B cell (primary cell): ENCODE measurements at regions not wholly inside any gene's neighbourhood (a gene's known extent, or its start where the extent isn't known, plus 50 kb on each side); places are given as distances from the start of the nearest gene placed in this dataset.

Experiments
- ATAC-seq: fragments of 200-7000 bp; cut with Tn5 transposase; one replicate; pipeline ENCODE4 v1.10.0; 2021; ENCODE audit warnings: low read depth, mild to moderate bottlenecking, moderate number of reproducible peaks, moderate library complexity
- CTCF ChIA-PET: fragments of 350-600 bp; sonication (Branson Sonifier 250); formaldehyde crosslinking; loops from one replicate; lab custom pipeline; 2021; ENCODE audit warnings: antibody characterized with exemption, inconsistent platforms; lab: Charles Lee
- POLR2A ChIA-PET: fragments of 350-600 bp; sonication (Branson Sonifier 250); formaldehyde crosslinking; loops from one replicate; lab custom pipeline; 2021; ENCODE audit warnings: antibody characterized with exemption; lab: Charles Lee
- DNase-seq: peaks from one replicate; pipeline ENCODE4 v3.0.0; 2013
- H2AFZ ChIP-seq: 2 replicates; pipeline ENCODE4 v1.6.1; 2012; ENCODE audit warnings: mild to moderate bottlenecking, low read depth, low read length; ENCODE audit not compliant: insufficient read depth, poor library complexity, severe bottlenecking
- H3K27ac ChIP-seq, 2 donors: 1 replicate in 1 of 2; 2 replicates in 1 of 2; pipeline ENCODE4 v1.5.1; 2012 to 2013; ENCODE audit warnings: low read length in 2 of 2, mild to moderate bottlenecking in 2 of 2, moderate library complexity in 1 of 2
- H3K27me3 ChIP-seq, 4 experiments: fragments of 200-600 bp in 1 of 4; sonication (generic) in 1 of 4; replicated peaks in 1 of 4; 1 replicate in 2 of 4; 2 replicates in 2 of 4; pipeline versions ENCODE4 v1.6.1 to v1.7.0; 2013 to 2016; ENCODE audit warnings: low read length in 3 of 4, mild to moderate bottlenecking in 2 of 4, mixed read lengths in 1 of 4, moderate library complexity in 1 of 4; ENCODE audit not compliant: insufficient read depth in 4 of 4, control insufficient read depth in 3 of 4; ENCODE audit errors: control extremely low read depth in 1 of 4
- H3K36me3 ChIP-seq, 2 experiments: replicated peaks in 1 of 2; 1 replicate in 1 of 2; 2 replicates in 1 of 2; pipeline versions ENCODE4 v1.6.1 to v1.7.1; 2013; ENCODE audit warnings: low read length in 1 of 2; ENCODE audit not compliant: insufficient read depth in 2 of 2, control insufficient read depth in 1 of 2; ENCODE audit errors: control extremely low read depth in 1 of 2, extremely low read depth in 1 of 2
- H3K4me1 ChIP-seq, 2 donors: fragments of 200-600 bp in 1 of 2; sonication (generic) in 1 of 2; 1 replicate in 1 of 2; 2 replicates in 1 of 2; pipeline versions ENCODE4 v1.5.1 to v1.6.1; 2013 to 2017; ENCODE audit warnings: low read length in 2 of 2; ENCODE audit not compliant: control insufficient read depth in 2 of 2, insufficient read depth in 2 of 2
- H3K4me2 ChIP-seq: replicated peaks from 2 replicates; pipeline ENCODE3; 2012; ENCODE audit warnings: mild to moderate bottlenecking, low read depth, low read length; ENCODE audit not compliant: poor library complexity, severe bottlenecking
- H3K4me3 ChIP-seq, 5 experiments: fragments of 200-600 bp in 1 of 5; sonication (generic) in 1 of 5; 1 replicate in 3 of 5; 2 replicates in 2 of 5; pipeline versions ENCODE4 v1.5.1 to v1.7.0; 2011 to 2016; ENCODE audit warnings: low read length in 4 of 5, mild to moderate bottlenecking in 4 of 5, low read depth in 2 of 5, control low read depth in 1 of 5, moderate library complexity in 1 of 5; ENCODE audit not compliant: insufficient read depth in 1 of 5; ENCODE audit errors: control extremely low read depth in 1 of 5, extremely low read depth in 1 of 5
- H3K79me2 ChIP-seq: fragments of 200-600 bp; sonication (generic); one replicate; pipeline ENCODE4 v1.6.0; 2016; ENCODE audit warnings: low read length; ENCODE audit not compliant: control insufficient read depth, insufficient read depth
- H3K9ac ChIP-seq: fragments of 200-600 bp; sonication (generic); 2 replicates; pipeline ENCODE4 v1.6.1; 2017; ENCODE audit warnings: mild to moderate bottlenecking, low read length, moderate library complexity
- H3K9me3 ChIP-seq, 3 donors: one replicate each; pipeline versions ENCODE4 v1.6.1 to v1.7.1; 2013; ENCODE audit warnings: low read length in 2 of 3; ENCODE audit not compliant: control insufficient read depth in 2 of 3, insufficient read depth in 1 of 3; ENCODE audit errors: control extremely low read depth in 1 of 3
- H4K20me1 ChIP-seq: 2 replicates; pipeline ENCODE4 v1.6.0; 2012; ENCODE audit warnings: mild to moderate bottlenecking, low read length; ENCODE audit not compliant: insufficient read depth, control insufficient read depth, poor library complexity, severe bottlenecking
- H3K27ac Mint-ChIP-seq: one replicate; pipeline ENCODE4 v1.8.0; 2021; ENCODE audit warnings: mixed read lengths
- H3K27me3 Mint-ChIP-seq: one replicate; pipeline ENCODE4 v1.8.0; 2021; ENCODE audit warnings: mixed read lengths
- H3K4me1 Mint-ChIP-seq: one replicate; pipeline ENCODE4 v1.8.0; 2021; ENCODE audit warnings: mixed read lengths
- H3K4me3 Mint-ChIP-seq: one replicate; pipeline ENCODE4 v1.8.0; 2021; ENCODE audit warnings: mixed read lengths
- H3K9me3 Mint-ChIP-seq: one replicate; pipeline ENCODE4 v1.8.0; 2022; ENCODE audit warnings: mixed read lengths; ENCODE audit not compliant: insufficient read depth
- CTCF ChIP-seq: fragments of 200-600 bp; IDR thresholded peaks from one replicate; pipeline ENCODE4 v1.8.0; 2022; ENCODE audit warnings: antibody characterized with exemption, mild to moderate bottlenecking
- EZH2 ChIP-seq: IDR thresholded peaks from 2 replicates; pipeline ENCODE4 v1.6.1; 2012; ENCODE audit warnings: borderline replicate concordance, low read depth, mild to moderate bottlenecking, moderate library complexity, low read length; ENCODE audit not compliant: insufficient read depth, poor library complexity, severe bottlenecking
- WGBS: methylation state at CpG from one replicate; pipeline ENCODE4 v1.1.5; 2013; ENCODE audit warnings: missing lambda C conversion rate; ENCODE audit not compliant: insufficient coverage; 5-methylcytosine and 5-hydroxymethylcytosine counted together
- intact Hi-C: fragments of 100-400 bp; cut with micrococcal nuclease; formaldehyde crosslinking; loops from one replicate; pipeline ENCODE4 v1.10.0; 2022

DNA sequence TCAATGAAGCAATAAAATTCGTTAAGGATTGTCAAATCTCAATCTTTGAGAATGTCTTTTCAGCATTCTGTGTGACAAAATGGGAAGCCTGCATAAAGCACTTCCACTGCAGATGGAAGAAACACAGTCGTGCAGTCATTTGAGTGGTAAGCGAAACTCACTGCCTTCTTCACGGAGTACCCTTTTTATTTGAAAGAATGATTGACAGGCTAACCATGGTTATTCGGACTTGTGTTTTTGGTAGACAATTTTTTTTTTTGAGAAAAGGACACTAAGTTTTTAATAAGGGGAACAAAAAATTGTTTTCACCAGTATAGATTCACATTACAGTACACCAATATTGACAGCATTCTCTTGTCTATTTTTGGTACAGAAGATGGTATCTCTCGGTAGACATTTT is 86.9 kb upstream of the MSX1 start:
- no peak for ATAC-seq
- Histone ChIP-seq H3K9ac (no peak overlapping the region), H2AFZ (no peak overlapping the region), H3K4me1 (no peaks in the 10 kb centered on the region), H3K79me2 (no peaks in the 10 kb centered on the region), H3K4me2 (no peak overlapping the region), H3K36me3 (no peaks in the 10 kb centered on the region), H3K27me3 (no peaks in the 10 kb centered on the region), H4K20me1 (no peaks in the 10 kb centered on the region), H3K9me3 (peaks cover 0 to 6% (median 0%) of the 10 kb centered on the region in 3 donors), H3K27ac (no peak overlapping the region), H3K4me3 (no peak overlapping the region)
- 100% methylated on average over 2 of the region's 6 CpGs for WGBS
- Mint-ChIP-seq H3K4me1 (no peaks in the 10 kb centered on the region), H3K27ac (no peak overlapping the region), H3K9me3 (no peaks in the 10 kb centered on the region), H3K4me3 (no peak overlapping the region), H3K27me3 (no peaks in the 10 kb centered on the region)
- CTCF ChIA-PET, result no interaction called here
- no peak for DNase-seq
- intact Hi-C loops, result no loop called here
- POLR2A ChIA-PET, result no interaction called here
- TF ChIP-seq CTCF (no peak), EZH2 (no peak)

DNA sequence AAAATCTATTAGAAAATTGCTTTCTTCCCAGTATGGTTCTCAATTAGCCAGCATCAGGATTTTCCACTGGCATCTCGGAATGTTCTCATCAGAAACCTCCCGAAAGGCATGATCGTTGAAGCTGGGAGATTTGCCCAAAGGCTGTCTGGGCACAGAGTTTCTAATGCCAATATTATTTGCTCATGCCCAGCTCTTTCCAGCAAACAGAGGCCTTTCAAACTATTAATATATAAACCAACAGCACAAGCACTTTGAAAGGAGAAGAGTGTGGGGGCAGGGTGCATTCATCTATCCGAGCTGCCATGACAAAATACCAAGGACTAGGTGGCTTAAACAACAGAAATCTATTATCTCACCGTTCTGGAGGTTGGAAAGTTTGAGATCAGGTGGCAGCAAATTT is 88.3 kb upstream of the MSX1 start:
- no peak overlapping the region for H3K4me2 ChIP-seq
- no peak overlapping the region for H3K27ac ChIP-seq
- DNase-seq, result no peak
- POLR2A ChIA-PET, result no interaction called here
- no peak overlapping the region for H3K4me3 ChIP-seq
- no peak for ATAC-seq
- Mint-ChIP-seq H3K27me3 (peaks cover 5% of the 10 kb centered on the region), H3K4me1 (no peaks in the 10 kb centered on the region), H3K4me3 (no peak overlapping the region), H3K9me3 (no peaks in the 10 kb centered on the region), H3K27ac (no peak overlapping the region)
- no peaks in the 10 kb centered on the region for H3K79me2 ChIP-seq
- TF ChIP-seq EZH2, result no peak
- no peak for TF ChIP-seq CTCF
- H3K9me3 ChIP-seq, result peaks cover 0 to 7% (median 0%) of the 10 kb centered on the region in 3 donors
- CTCF ChIA-PET, result no interaction called here
- H3K4me1 ChIP-seq, result no peaks in the 10 kb centered on the region
- no peaks in the 10 kb centered on the region for H3K36me3 ChIP-seq
- no peaks in the 10 kb centered on the region for H4K20me1 ChIP-seq
- WGBS, result 80% methylated on average over 1 of the region's 5 CpGs
- H2AFZ ChIP-seq, result no peak overlapping the region
- no peak overlapping the region for H3K9ac ChIP-seq
- intact Hi-C loops, result no loop called here
- H3K27me3 ChIP-seq, result no peaks in the 10 kb centered on the region
